ENCODE measurements at regions not wholly inside any gene's neighbourhood (a gene's known extent, or its start where the extent isn't known, plus 50 kb on each side); places are given as distances from the start of the nearest gene placed in this dataset.

DNA sequence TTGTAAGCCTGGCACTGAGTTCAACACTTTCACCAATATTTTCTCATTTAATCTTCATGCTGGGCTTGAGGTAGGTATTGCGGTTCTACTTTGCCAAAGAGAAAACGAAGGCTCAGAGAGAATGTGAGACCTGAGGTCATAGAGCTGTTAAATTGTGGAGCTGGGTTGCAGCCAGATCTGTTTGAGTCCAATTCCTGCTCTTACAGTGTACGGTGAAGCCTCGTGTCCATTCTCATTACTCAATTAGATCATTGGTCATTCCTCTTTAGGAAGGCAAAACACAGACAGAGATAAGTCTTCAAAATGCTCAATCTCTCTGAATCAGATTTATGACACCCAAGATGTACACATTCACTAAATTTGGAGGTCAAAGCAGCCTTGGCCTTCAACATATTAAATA, 559.0 kb upstream of the DAB1 start:
- TF ChIP-seq, protein P1, sequence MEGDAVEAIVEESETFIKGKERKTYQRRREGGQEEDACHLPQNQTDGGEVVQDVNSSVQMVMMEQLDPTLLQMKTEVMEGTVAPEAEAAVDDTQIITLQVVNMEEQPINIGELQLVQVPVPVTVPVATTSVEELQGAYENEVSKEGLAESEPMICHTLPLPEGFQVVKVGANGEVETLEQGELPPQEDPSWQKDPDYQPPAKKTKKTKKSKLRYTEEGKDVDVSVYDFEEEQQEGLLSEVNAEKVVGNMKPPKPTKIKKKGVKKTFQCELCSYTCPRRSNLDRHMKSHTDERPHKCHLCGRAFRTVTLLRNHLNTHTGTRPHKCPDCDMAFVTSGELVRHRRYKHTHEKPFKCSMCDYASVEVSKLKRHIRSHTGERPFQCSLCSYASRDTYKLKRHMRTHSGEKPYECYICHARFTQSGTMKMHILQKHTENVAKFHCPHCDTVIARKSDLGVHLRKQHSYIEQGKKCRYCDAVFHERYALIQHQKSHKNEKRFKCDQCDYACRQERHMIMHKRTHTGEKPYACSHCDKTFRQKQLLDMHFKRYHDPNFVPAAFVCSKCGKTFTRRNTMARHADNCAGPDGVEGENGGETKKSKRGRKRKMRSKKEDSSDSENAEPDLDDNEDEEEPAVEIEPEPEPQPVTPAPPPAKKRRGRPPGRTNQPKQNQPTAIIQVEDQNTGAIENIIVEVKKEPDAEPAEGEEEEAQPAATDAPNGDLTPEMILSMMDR (IDR thresholded peaks at IDR 0.05; ENCODE audit: insufficient read depth, low read depth, low read length): no peak
- no peak for TF ChIP-seq EZH2 (IDR thresholded peaks at IDR 0.05; ENCODE audit: insufficient read depth, low read length)

Measured in astrocyte (in vitro differentiated cells and primary cell).